Panc1 (cell line): ENCODE measurements at regions not wholly inside any gene's neighbourhood (a gene's known extent, or its start where the extent isn't known, plus 50 kb on each side); places are given as distances from the start of the nearest gene placed in this dataset.

Experiments
- ATAC-seq: fragments of 200-7000 bp; cut with Tn5 transposase; 2 replicates; pipeline ENCODE4 v1.9.1; 2020; ENCODE audit warnings: mild to moderate bottlenecking, moderate library complexity
- BruUV-seq: library from RNA; stranded (reverse); fragments of 400-500 nt; replicated peaks from 2 replicates; lab custom pipeline; 2021; lab: Mats Ljungman, UMichigan
- CTCF ChIA-PET: fragments of 300-600 bp; sonication (Branson Sonifier 250); formaldehyde crosslinking; loops from one replicate; lab custom pipeline; 2022; ENCODE audit warnings: antibody characterized with exemption; lab: Charles Lee
- POLR2A ChIA-PET: fragments of 300-600 bp; sonication (Branson Sonifier 250); formaldehyde crosslinking; loops from one replicate; lab custom pipeline; 2022; ENCODE audit warnings: antibody characterized with exemption; lab: Charles Lee
- DNase-seq: peaks from one replicate; pipeline ENCODE4 v3.0.0-alpha.2; 2010; ENCODE audit warnings: low read depth, low spot score
- H3K27ac ChIP-seq: 2 replicates; pipeline ENCODE4 v1.5.1; 2011; ENCODE audit warnings: mild to moderate bottlenecking, low read length, inconsistent platforms
- H3K27me3 ChIP-seq: fragments of 200-500 bp; sonication (Bioruptor generic); 2 replicates; pipeline ENCODE4 v1.6.0; 2014; ENCODE audit warnings: low read length, inconsistent platforms; ENCODE audit not compliant: control insufficient read depth, insufficient read depth
- H3K36me3 ChIP-seq: fragments of 200-500 bp; sonication (Bioruptor generic); 2 replicates; pipeline ENCODE4 v1.5.1; 2014; ENCODE audit warnings: inconsistent platforms, mild to moderate bottlenecking, low read length, moderate library complexity; ENCODE audit not compliant: control insufficient read depth, insufficient read depth
- H3K4me1 ChIP-seq: 2 replicates; pipeline ENCODE4 v1.5.1; 2011; ENCODE audit warnings: inconsistent platforms, mild to moderate bottlenecking, low read length, moderate library complexity; ENCODE audit not compliant: control insufficient read depth, insufficient read depth
- H3K4me3 ChIP-seq, 2 experiments: 2 replicates each; pipeline ENCODE4 v1.5.1; 2011 to 2012; ENCODE audit warnings: low read depth in 2 of 2, low read length in 2 of 2, mild to moderate bottlenecking in 2 of 2, inconsistent platforms in 1 of 2, moderate library complexity in 1 of 2
- H3K9me3 ChIP-seq: fragments of 200-500 bp; sonication (Bioruptor generic); 2 replicates; pipeline ENCODE4 v1.5.1; 2014; ENCODE audit warnings: low read depth, mild to moderate bottlenecking, inconsistent platforms, low read length, moderate library complexity; ENCODE audit not compliant: control insufficient read depth, insufficient read depth
- POLR2AphosphoS5 ChIP-seq: IDR thresholded peaks from 2 replicates; pipeline ENCODE4 v1.6.1; 2012; ENCODE audit warnings: mild to moderate bottlenecking, low read depth, low read length, moderate library complexity
- REST ChIP-seq, 2 experiments: IDR thresholded peaks; 2 replicates each; pipeline ENCODE4 v1.6.1; 2011 to 2012; ENCODE audit warnings: low read depth in 2 of 2, control low read depth in 1 of 2, low read length in 1 of 2, mild to moderate bottlenecking in 1 of 2, moderate library complexity in 1 of 2; ENCODE audit not compliant: insufficient read depth in 1 of 2
- SIN3A ChIP-seq: IDR thresholded peaks from 2 replicates; pipeline ENCODE4 v1.6.1; 2012; ENCODE audit warnings: low read depth, mild to moderate bottlenecking, low read length, moderate library complexity, borderline replicate concordance; ENCODE audit not compliant: insufficient read depth
- TCF7L2 ChIP-seq: IDR thresholded peaks from 2 replicates; pipeline ENCODE4 v1.6.1; 2011; ENCODE audit warnings: mild to moderate bottlenecking, low read depth, low read length, inconsistent platforms
- in situ Hi-C: cut with HindIII; loops from 2 replicates; pipeline ENCODE4 v1.10.0; 2016; ENCODE audit warnings: low sequenced_read_pairs, low pct_unique_long_range_greater_than_20kb
- intact Hi-C: fragments of 100-400 bp; cut with micrococcal nuclease; formaldehyde crosslinking; loops from one replicate; pipeline ENCODE4 v1.10.0; 2022; ENCODE audit not compliant: unreplicated experiment
- TF ChIP-seq, protein P1 (sequence below): fragments of 450-650 bp; IDR thresholded peaks from 2 replicates; pipeline ENCODE4 v1.5.1; 2017; ENCODE audit warnings: mild to moderate bottlenecking

GRCh38 chr6:164006459-164006858, 591.9 kb downstream of the QKI start:
- Histone ChIP-seq H3K9me3 (no peaks in the 10 kb centered on the region), H3K4me1 (no peaks in the 10 kb centered on the region), H3K27me3 (no peaks in the 10 kb centered on the region), H3K36me3 (no peaks in the 10 kb centered on the region), H3K4me3 (no peak overlapping the region), H3K27ac (no peak overlapping the region)
- TF ChIP-seq, protein P1, sequence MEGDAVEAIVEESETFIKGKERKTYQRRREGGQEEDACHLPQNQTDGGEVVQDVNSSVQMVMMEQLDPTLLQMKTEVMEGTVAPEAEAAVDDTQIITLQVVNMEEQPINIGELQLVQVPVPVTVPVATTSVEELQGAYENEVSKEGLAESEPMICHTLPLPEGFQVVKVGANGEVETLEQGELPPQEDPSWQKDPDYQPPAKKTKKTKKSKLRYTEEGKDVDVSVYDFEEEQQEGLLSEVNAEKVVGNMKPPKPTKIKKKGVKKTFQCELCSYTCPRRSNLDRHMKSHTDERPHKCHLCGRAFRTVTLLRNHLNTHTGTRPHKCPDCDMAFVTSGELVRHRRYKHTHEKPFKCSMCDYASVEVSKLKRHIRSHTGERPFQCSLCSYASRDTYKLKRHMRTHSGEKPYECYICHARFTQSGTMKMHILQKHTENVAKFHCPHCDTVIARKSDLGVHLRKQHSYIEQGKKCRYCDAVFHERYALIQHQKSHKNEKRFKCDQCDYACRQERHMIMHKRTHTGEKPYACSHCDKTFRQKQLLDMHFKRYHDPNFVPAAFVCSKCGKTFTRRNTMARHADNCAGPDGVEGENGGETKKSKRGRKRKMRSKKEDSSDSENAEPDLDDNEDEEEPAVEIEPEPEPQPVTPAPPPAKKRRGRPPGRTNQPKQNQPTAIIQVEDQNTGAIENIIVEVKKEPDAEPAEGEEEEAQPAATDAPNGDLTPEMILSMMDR = no peak
- ChIA-PET CTCF (no interaction called here), POLR2A (interaction anchor here (0.6 kb wide), 1 partner anchor 945 kb away, joined by 3 read pairs; no protein-coding TSS in a partner anchor)
- in situ Hi-C loops (no loop called here), intact Hi-C loops (no loop called here)
- no peak for ATAC-seq
- BruUV-seq = no TSS peak
- no peak for DNase-seq

DNA sequence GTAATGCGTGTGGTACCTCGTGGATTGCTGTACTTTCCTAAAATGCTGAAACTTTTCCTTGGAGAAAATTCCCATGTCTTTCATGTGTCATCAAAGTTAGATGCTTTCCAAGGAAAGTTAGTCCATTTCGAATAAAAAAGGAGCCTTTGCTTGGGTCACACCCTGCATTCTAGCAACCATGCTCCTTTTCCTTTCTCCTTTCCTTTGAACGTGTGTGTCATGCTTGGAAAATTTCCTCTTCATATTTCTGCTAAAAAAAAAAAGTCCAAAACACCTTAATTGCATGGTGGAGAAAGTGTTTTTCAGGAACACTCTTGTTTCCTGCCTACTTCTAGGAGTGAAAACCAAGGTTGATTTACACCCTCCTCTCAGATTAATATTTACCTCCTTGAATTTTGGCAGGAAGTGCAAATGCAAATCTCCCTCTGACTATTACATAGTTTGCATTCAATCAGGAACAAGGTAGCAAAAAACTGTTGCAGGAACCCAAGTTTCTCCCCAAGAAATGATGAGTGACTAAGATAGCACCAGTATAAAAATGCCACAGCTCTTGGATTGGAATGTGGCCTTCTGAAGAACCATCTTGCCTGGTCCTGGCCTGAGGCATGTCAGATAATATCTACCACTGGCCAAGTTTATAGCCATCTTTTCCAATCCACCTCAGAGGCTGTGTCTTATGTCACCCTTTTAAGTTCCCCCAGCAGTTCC, 590.6 kb downstream of the QKI start:
- POLR2A ChIA-PET = no interaction called here
- BruUV-seq = no TSS peak
- Histone ChIP-seq H3K4me3 (no peak overlapping the region), H3K4me1 (no peaks in the 10 kb centered on the region), H3K9me3 (no peaks in the 10 kb centered on the region), H3K27ac (no peak overlapping the region), H3K36me3 (no peaks in the 10 kb centered on the region), H3K27me3 (no peaks in the 10 kb centered on the region)
- ATAC-seq (no peak), DNase-seq (no peak)
- CTCF ChIA-PET = no interaction called here
- TF ChIP-seq TCF7L2 = no peak
- no peak for TF ChIP-seq POLR2AphosphoS5
- TF ChIP-seq REST (IDR thresholded peaks at IDR 0.05; ENCODE audit: insufficient read depth in 1 of 2, low read depth in 2 of 2, low read length in 1 of 2) = no peak
- no peak for TF ChIP-seq SIN3A
- TF ChIP-seq, protein P1 = no peak
- in situ Hi-C loops = no loop called here
- intact Hi-C loops = no loop called here
